Neuronal stem cell (in vitro differentiated cells): ENCODE measurements at regions not wholly inside any gene's neighbourhood (a gene's known extent, or its start where the extent isn't known, plus 50 kb on each side); places are given as distances from the start of the nearest gene placed in this dataset.

Source experiments
- DNase-seq: peaks from one replicate; pipeline ENCODE4 v3.0.0-alpha.2; 2013; ENCODE audit warnings: low spot score
- H2AFZ ChIP-seq: one replicate; pipeline ENCODE4 v1.6.1; 2013; ENCODE audit warnings: mild to moderate bottlenecking, low read length, inconsistent platforms
- H2AK5ac ChIP-seq: 2 replicates; pipeline ENCODE4 v1.6.1; 2013; ENCODE audit warnings: low read depth, mild to moderate bottlenecking, inconsistent platforms, low read length, moderate library complexity, mixed read lengths
- H2BK120ac ChIP-seq: 2 replicates; pipeline ENCODE4 v1.6.1; 2013; ENCODE audit warnings: low read depth, mild to moderate bottlenecking, inconsistent platforms, low read length, moderate library complexity, mixed read lengths
- H2BK12ac ChIP-seq: one replicate; pipeline ENCODE4 v1.6.1; 2013; ENCODE audit warnings: low read length, inconsistent platforms
- H2BK15ac ChIP-seq: 2 replicates; pipeline ENCODE4 v1.6.1; 2013; ENCODE audit warnings: mild to moderate bottlenecking, low read length, inconsistent platforms, mixed read lengths
- H2BK5ac ChIP-seq: one replicate; pipeline ENCODE4 v1.6.1; 2013; ENCODE audit warnings: inconsistent platforms, mild to moderate bottlenecking, low read length, moderate library complexity
- H3K14ac ChIP-seq: one replicate; pipeline ENCODE4 v1.6.1; 2013; ENCODE audit warnings: low read length, inconsistent platforms
- H3K18ac ChIP-seq: 2 replicates; pipeline ENCODE4 v1.6.1; 2013; ENCODE audit warnings: low read length, inconsistent platforms
- H3K23ac ChIP-seq: 2 replicates; pipeline ENCODE4 v1.6.1; 2013; ENCODE audit warnings: low read depth, mild to moderate bottlenecking, mixed read lengths, low read length, inconsistent platforms; ENCODE audit not compliant: poor library complexity
- H3K27ac ChIP-seq: replicated peaks from 3 replicates; pipeline ENCODE4 v1.5.1; 2013; ENCODE audit warnings: low read length, inconsistent platforms
- H3K27me3 ChIP-seq, 3 experiments: 2 replicates each; pipeline ENCODE4 v1.6.1; 2013; ENCODE audit warnings: low read length in 3 of 3, mild to moderate bottlenecking in 2 of 3, inconsistent platforms in 1 of 3, low read depth in 1 of 3, mixed read lengths in 1 of 3, moderate library complexity in 1 of 3; ENCODE audit not compliant: control insufficient read depth in 3 of 3, insufficient read depth in 3 of 3
- H3K36me3 ChIP-seq, 2 donors: replicated peaks in 1 of 2; 2 replicates each; pipeline ENCODE4 v1.6.1; 2013; ENCODE audit warnings: low read length in 2 of 2; ENCODE audit not compliant: control insufficient read depth in 2 of 2, insufficient read depth in 2 of 2
- H3K4ac ChIP-seq: 2 replicates; pipeline ENCODE4 v1.6.1; 2013; ENCODE audit warnings: inconsistent platforms, mild to moderate bottlenecking, low read length, moderate library complexity
- H3K4me1 ChIP-seq, 2 donors: 1 replicate in 1 of 2; 2 replicates in 1 of 2; pipeline ENCODE4 v1.6.1; 2013; ENCODE audit warnings: low read length in 2 of 2, low read depth in 1 of 2; ENCODE audit not compliant: control insufficient read depth in 2 of 2, insufficient read depth in 1 of 2
- H3K4me2 ChIP-seq: one replicate; pipeline ENCODE4 v1.6.1; 2013; ENCODE audit warnings: mild to moderate bottlenecking, low read length, inconsistent platforms; ENCODE audit not compliant: insufficient read depth, poor library complexity, severe bottlenecking
- H3K4me3 ChIP-seq, 2 donors: 2 replicates each; pipeline ENCODE4 v1.5.1; 2013; ENCODE audit warnings: low read length in 2 of 2, mild to moderate bottlenecking in 2 of 2, inconsistent platforms in 1 of 2, moderate library complexity in 1 of 2
- H3K79me1 ChIP-seq: one replicate; pipeline ENCODE4 v1.6.1; 2013; ENCODE audit warnings: low read depth, mild to moderate bottlenecking, inconsistent platforms, low read length, moderate library complexity
- H3K9ac ChIP-seq: one replicate; pipeline ENCODE4 v1.6.1; 2013; ENCODE audit warnings: mild to moderate bottlenecking, low read depth, low read length, inconsistent platforms; ENCODE audit not compliant: poor library complexity
- H3K9me3 ChIP-seq, 2 donors: replicated peaks in 1 of 2; 2 replicates each; pipeline versions ENCODE3 to v1.6.1; 2013; ENCODE audit warnings: low read length in 2 of 2, mild to moderate bottlenecking in 2 of 2, inconsistent platforms in 1 of 2, low read depth in 1 of 2, mixed read lengths in 1 of 2, moderate library complexity in 1 of 2; ENCODE audit not compliant: control insufficient read depth in 2 of 2, insufficient read depth in 1 of 2
- H4K8ac ChIP-seq: one replicate; pipeline ENCODE4 v1.6.1; 2013; ENCODE audit warnings: low read depth, mild to moderate bottlenecking, inconsistent platforms, low read length, moderate library complexity
- H4K91ac ChIP-seq: one replicate; pipeline ENCODE4 v1.6.1; 2013; ENCODE audit warnings: low read length, low read depth, mild to moderate bottlenecking, inconsistent platforms; ENCODE audit not compliant: poor library complexity
- WGBS, 2 donors: extraction: QIAGEN DNeasy Blood & Tissue Kit; methylation state at CpG; one replicate each; pipeline ENCODE4 v1.1.7; 2013; ENCODE audit warnings: missing lambda C conversion rate in 2 of 2, mixed read lengths in 1 of 2; ENCODE audit not compliant: insufficient read length in 2 of 2, insufficient replicate concordance in 1 of 2; ENCODE audit errors: extremely low coverage in 2 of 2; 5-methylcytosine and 5-hydroxymethylcytosine counted together

DNA sequence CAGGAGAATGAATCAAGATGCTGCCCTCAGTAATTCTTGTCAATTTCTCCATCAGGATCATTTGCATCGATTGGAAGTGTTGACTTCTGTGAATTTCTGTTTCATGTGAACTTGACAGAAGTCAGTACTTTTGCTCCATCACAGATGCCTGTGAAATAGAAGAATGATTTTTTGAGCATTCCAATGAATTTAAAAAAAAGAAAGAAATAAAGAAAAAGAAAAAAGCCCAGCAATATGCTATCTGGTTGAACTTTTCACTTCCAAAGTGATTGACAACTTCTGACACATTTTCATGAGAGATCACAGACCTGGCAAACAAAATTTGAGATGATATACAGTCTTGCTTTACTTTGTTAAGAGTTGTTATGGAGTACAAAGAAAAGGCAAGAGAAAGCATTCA, 175.3 kb downstream of the RWDD3 start:
- Histone ChIP-seq H3K14ac (no peak overlapping the region), H4K91ac (no peak overlapping the region), H2BK12ac (no peak overlapping the region), H3K27ac (no peak overlapping the region), H4K8ac (no peak overlapping the region), H3K36me3 (no peaks in the 10 kb centered on the region), H2AFZ (no peak overlapping the region), H3K4ac (no peak overlapping the region), H2AK5ac (no peak overlapping the region), H3K4me3 (no peak overlapping the region), H3K9me3 (no peaks in the 10 kb centered on the region), H3K4me1 (peaks cover 11% of the 10 kb centered on the region in 2 donors), H3K79me1 (no peaks in the 10 kb centered on the region), H3K18ac (no peak overlapping the region), H3K9ac (no peak overlapping the region), H3K4me2 (no peak overlapping the region), H2BK5ac (no peak overlapping the region), H2BK15ac (no peak overlapping the region), H2BK120ac (no peak overlapping the region), H3K27me3 (peaks cover 0 to 3% (median 0%) of the 10 kb centered on the region in 3 experiments), H3K23ac (no peak overlapping the region)
- no peak for DNase-seq
- WGBS, 2 donors = no CpG with 5 or more reads among the region's 1 CpG

DNA sequence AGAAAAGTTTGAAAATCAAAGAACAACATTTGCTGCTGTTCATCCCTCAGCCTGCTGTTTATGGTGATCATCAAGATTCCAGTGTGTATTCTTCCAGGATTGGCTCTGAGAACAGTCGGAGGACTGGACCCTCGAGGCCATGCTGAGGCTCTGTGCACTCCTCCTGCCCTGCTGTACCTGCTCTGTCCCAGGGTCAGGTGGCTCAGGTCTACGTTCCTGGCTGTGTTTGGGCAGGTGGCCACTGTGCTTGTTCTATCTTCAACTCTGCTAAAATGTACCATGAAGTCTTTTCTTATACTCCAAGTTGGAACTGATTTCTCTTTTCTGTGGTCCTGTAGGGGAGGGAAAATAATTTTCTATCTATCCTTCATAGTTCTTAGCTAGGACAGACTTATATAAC, 175.9 kb downstream of the RWDD3 start:
- Histone ChIP-seq H3K4me2 (no peak overlapping the region), H3K36me3 (no peaks in the 10 kb centered on the region), H3K4ac (no peak overlapping the region), H3K4me1 (peaks cover 11% of the 10 kb centered on the region in 2 donors), H4K91ac (no peak overlapping the region), H3K9me3 (no peaks in the 10 kb centered on the region), H3K27me3 (peaks cover 0 to 3% (median 0%) of the 10 kb centered on the region in 3 experiments), H4K8ac (no peak overlapping the region), H2AK5ac (no peak overlapping the region), H2AFZ (no peak overlapping the region), H2BK12ac (no peak overlapping the region), H3K79me1 (no peaks in the 10 kb centered on the region), H2BK120ac (no peak overlapping the region), H3K27ac (no peak overlapping the region), H3K23ac (no peak overlapping the region), H3K18ac (peak overlapping the region; percentile 33), H3K14ac (no peak overlapping the region), H3K9ac (no peak overlapping the region), H3K4me3 (no peak overlapping the region), H2BK15ac (no peak overlapping the region), H2BK5ac (no peak overlapping the region)
- no CpG with 5 or more reads among the region's 3 CpGs for WGBS, 2 donors
- no peak for DNase-seq

DNA sequence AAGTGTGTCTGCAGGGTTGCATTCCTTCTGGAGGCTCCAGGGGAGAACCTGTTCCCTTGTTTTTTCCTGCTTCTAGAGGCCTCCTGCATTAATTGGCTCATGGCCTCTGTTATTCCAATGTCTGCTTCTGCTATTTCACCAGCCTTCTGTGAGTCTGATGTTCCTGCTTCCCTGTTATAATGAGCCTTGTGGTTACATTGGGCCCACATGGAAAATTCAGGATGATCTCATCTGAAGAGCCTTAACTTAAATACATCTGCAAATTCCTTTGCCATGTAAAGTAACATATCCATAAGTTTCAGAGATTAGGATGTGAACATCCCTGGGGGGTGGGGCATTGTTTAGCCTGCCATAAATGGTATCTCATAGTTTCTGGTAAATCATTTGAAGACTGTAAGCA, 181.1 kb downstream of the RWDD3 start:
- Histone ChIP-seq H3K4ac (no peak overlapping the region), H3K23ac (no peak overlapping the region), H2BK15ac (no peak overlapping the region), H3K79me1 (no peaks in the 10 kb centered on the region), H2BK5ac (no peak overlapping the region), H2BK120ac (no peak overlapping the region), H3K4me2 (no peak overlapping the region), H3K27me3 (no peaks in the 10 kb centered on the region), H4K8ac (no peak overlapping the region), H3K36me3 (no peaks in the 10 kb centered on the region), H3K18ac (no peak overlapping the region), H3K4me3 (no peak overlapping the region), H2AK5ac (no peak overlapping the region), H2AFZ (no peak overlapping the region), H4K91ac (no peak overlapping the region), H2BK12ac (no peak overlapping the region), H3K9me3 (no peaks in the 10 kb centered on the region), H3K14ac (no peak overlapping the region), H3K27ac (no peak overlapping the region), H3K9ac (no peak overlapping the region), H3K4me1 (no peaks in the 10 kb centered on the region)
- DNase-seq = no peak

DNA sequence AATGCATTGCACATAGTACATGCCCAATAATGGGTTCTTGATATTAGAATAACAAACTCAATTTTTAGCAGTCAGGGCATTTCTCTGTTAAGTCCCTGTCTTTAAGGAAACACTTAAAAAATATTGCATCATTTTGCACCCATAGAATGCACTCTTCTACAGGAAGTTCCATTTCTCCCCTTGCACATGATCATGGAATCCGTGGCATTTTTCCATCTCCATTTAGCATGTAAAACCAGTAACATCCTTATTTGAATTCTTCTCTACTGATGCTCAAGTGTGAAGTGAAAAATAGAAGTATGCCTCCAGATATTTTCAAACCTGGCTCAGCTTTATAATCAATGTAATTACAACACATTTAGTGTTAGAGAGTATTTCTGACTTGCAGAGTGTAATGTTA, 192.8 kb downstream of the RWDD3 start:
- Histone ChIP-seq H2BK12ac (no peak overlapping the region), H3K18ac (no peak overlapping the region), H2BK120ac (no peak overlapping the region), H3K9ac (no peak overlapping the region), H2BK15ac (no peak overlapping the region), H3K9me3 (no peaks in the 10 kb centered on the region), H3K4ac (no peak overlapping the region), H4K8ac (no peak overlapping the region), H2BK5ac (no peak overlapping the region), H3K4me1 (no peaks in the 10 kb centered on the region), H3K14ac (no peak overlapping the region), H2AK5ac (no peak overlapping the region), H3K4me2 (no peak overlapping the region), H3K27me3 (no peaks in the 10 kb centered on the region), H3K23ac (no peak overlapping the region), H3K36me3 (no peaks in the 10 kb centered on the region), H3K79me1 (no peaks in the 10 kb centered on the region), H3K27ac (no peak overlapping the region), H4K91ac (no peak overlapping the region), H2AFZ (no peak overlapping the region), H3K4me3 (no peak overlapping the region)
- no CpG with 5 or more reads among the region's 1 CpG for WGBS, 2 donors
- DNase-seq = no peak
